Stimulated activated CD4-positive, alpha-beta T cell treated with anti-CD3 and anti-CD28 coated beads, Interleukin-1b, Interleukin-23, amount 100 ng/mL, for 48 hours (primary cell): ENCODE measurements at regions not wholly inside any gene's neighbourhood (a gene's known extent, or its start where the extent isn't known, plus 50 kb on each side); places are given as distances from the start of the nearest gene placed in this dataset.
"Not testable (repeated sequence)": the region's sequence is repeated elsewhere in the genome, so short reads cannot be mapped to it uniquely, and the experiment has no call there.

Experiments used
- DNase-seq: peaks from one replicate; pipeline ENCODE4 v3.0.0-alpha.2; 2020

GRCh38 chr3:27628026-27628750 lies 93.9 kb downstream of the EOMES start:
- no peak for DNase-seq

DNA sequence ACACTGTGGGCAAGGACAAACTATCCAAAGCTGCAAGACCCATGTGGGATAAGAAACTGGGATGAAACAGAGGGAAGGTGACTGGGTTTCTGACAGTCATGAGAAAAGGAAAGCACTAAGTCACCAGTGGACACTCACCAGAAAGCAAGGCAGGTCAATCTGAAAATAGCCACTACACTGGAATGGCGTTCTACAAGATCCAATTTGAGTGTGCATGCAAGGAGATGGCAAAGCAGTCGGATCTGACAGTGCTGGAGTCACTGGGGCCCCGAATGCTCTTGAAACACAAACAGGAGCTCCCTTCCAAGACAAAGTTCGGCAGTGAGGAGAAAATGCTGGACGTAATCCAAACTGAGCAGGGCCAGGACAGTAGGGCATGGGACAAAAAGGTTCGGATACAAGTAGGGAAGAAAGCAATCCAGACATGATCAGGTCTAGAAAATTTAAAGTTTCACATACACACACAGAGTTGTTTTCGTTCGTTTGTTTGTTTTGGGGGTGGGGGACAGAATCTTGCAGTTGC lies 95.5 kb downstream of the EOMES start:
- DNase-seq, result no peak

GRCh38 chr3:27625864-27626263 lies 96.3 kb downstream of the EOMES start:
- no peak for DNase-seq

DNA sequence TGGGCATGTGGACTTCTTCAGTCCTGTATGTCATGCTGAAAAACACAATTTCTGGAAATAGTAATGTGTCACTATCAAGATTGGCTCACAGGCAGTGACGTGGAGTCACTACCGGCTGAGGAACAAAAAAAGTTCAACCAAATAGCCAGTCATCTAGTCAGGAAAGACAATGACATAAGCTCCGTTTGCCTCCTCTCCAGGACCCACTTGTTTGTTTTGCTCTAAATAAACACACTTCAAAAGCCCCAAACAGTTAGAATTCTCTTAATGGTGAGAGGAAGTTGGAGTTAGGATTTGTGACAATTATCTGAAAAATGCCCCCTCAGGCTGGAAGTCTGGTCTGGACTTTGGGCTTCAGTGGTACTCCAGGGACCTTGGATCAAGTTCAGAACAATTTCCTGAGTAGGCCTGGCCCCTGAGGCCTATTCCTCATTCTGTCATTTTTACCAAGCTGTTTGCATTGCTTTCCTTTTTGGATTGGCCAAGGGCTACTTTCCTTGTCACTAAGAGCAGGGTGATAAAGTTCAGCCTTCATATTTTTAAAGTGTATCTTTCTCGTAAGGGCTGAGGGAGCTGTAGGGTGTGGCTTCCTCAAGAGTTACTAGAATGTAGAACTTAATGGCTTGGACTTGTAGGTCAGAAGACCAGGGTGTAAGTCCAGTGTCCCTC lies 98.9 kb downstream of the EOMES start:
- no peak for DNase-seq

DNA sequence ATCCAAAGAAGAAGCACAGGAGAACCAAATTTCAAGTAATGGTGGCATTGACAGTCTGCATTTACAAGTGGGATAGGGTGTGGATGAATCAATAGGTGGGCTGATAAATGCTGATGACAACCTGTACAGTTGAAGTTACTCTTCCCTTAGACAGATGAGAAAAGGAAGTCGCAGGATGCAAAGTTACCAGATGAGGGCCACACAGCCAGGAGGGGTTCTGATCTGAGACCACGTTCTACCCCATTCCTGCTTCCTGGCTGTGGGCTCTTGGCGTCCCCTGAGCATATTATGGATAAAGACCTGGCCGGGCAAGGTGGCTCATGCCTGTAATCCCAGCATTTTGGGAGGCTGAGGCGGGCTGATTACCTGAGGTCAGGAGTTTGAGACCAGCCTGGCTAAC lies 104.6 kb downstream of the EOMES start:
- DNase-seq, result no peak

- no peak for DNase-seq
Measured at GRCh38 chr3:27616031-27616430, 106.1 kb downstream of the EOMES start.

GRCh38 chr3:27615555-27615954 lies 106.6 kb downstream of the EOMES start:
- DNase-seq, result no peak

GRCh38 chr3:27614592-27614991 lies 107.5 kb downstream of the EOMES start:
- DNase-seq, result no peak

DNA sequence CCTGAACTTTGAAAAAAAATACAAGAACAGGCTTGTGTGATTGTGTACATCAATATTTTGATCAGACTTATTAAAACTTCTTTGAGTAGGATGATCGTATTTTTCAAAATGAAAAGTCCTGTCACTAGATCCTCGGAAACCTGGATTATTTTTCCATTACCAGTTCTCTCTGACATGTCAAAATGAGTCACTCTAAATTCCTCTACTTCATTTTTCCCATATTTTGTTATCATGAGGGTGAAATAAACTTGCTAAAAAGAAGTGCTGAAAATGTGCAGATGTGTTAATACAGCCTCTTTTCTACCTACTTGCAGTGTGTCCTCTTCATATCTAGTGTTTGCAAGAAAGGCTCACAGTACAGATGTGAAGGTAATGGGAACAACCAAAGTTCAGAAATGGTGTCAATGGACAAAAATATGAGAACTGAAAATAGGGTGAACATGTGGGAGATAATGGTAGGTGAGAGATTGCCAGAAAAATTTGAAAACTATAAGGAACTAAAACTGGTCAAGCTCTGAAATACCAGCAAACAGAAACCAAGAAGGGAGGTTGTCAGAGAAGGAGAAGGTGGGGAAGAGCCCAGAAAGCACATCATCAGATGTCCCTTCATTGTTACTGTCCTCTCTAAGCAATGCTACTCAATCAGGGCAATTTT lies 108.2 kb downstream of the EOMES start:
- DNase-seq, result no peak

- DNase-seq, result no peak
Measured at GRCh38 chr3:27610800-27611525, 111.2 kb downstream of the EOMES start.

- no peak for DNase-seq
Measured at GRCh38 chr3:27607370-27607769, 114.8 kb downstream of the EOMES start.

DNA sequence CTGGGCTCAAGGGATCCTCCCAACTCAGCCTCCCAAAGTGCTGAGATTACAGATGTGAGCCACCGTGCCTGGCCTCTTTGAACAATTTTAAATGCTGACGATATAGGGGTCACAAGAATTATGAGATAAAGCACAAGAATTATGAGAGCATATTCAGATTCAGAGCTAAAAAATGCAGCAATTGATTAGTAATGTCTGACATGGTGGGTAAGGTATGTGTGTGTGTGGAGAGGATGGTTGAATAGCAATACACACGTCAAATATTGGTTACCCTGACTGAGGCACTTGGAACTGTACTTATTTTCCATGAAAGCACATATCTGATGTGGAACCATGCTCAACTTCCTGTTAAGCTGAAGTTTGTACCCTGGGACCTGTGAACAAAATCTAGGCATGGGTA lies 115.6 kb downstream of the EOMES start:
- no peak for DNase-seq

DNA sequence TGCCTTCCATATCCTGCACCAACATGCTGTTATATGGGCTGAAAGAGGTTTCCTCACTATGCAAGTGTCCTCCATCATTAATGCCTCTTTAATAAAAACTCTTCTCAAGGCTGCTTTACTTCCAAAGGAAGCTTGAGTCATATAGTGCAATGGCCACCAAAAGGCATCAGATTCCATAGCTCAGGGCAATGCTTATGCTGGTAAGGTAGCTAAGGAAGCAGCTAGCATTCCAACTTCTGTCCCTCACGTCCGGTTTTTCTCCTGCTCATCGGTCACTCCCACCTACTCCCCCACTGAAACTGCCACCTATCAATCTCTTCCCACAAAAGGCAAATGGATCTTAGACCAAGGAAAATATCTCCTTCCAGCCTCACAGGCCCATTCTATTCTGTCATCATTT lies 117.1 kb upstream of the SLC4A7 start:
- DNase-seq, result not testable (repeated sequence)

DNA sequence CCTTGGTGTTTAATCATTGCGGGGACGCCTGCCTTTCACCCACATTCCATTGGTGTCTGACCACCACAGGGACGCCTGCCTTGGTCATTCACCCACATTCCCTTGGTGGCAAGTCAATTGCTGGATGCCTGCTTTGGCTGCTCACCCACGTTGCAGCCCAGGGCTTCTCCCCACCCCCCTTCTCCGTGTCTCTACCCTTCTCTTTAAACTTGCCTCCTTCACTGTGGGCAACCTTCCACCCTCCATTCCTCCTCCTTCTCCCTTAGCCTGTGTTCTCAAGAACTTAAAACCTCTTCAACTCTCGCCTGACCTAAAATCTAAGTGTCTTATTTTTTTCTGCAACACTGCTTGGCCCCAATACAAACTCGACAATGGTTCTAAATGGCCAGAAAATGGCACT lies 115.6 kb upstream of the SLC4A7 start:
- not testable (repeated sequence) for DNase-seq

GRCh38 chr3:27596921-27597320 lies 112.7 kb upstream of the SLC4A7 start:
- DNase-seq, result no peak

GRCh38 chr3:27596334-27596841 lies 112.2 kb upstream of the SLC4A7 start:
- DNase-seq, result no peak

- no peak for DNase-seq
Measured at GRCh38 chr3:27594096-27594690, 110.0 kb upstream of the SLC4A7 start.

GRCh38 chr3:27593173-27593572 lies 109.0 kb upstream of the SLC4A7 start:
- DNase-seq, result no peak

DNA sequence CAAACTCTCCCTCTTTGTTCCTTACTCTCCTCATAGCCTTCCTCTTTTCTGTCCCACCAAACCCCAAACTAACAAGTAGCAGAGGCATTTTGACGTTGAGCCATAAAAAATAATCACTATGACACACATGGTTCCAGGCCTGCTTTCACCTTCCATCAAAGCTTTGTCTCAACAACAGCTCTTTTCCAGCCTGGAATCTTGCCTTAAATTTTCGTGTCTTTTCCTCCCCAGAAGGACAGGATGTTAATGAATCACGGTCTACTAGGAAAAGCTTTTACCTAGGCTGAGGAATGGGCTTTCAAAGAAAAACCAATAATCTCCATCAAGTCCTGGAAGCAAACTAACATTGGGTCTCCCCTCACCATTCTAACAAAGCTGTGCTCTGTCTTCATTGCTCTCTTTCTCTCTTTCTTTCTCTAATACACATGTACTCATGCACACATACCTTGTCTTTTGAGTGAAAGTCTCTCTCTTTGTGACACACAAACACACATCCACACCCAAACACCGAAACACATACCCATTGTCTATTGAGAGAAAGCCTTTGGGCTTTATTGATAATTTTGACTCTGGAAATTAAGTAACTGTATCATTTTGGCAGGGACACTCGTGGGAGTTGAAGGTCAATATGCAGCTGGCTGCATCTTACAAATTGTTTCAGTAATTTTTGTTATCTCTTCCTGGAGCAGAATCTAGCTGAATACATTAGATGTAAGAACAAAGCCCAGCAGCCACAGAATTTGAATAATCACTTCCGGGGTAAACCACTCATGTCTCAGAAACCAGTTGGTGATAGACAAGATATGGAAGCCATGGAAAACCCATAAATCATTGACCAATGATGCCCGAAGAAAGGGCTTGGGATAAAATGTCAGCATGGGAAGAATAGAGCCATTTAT lies 107.4 kb upstream of the SLC4A7 start:
- DNase-seq, result no peak

DNA sequence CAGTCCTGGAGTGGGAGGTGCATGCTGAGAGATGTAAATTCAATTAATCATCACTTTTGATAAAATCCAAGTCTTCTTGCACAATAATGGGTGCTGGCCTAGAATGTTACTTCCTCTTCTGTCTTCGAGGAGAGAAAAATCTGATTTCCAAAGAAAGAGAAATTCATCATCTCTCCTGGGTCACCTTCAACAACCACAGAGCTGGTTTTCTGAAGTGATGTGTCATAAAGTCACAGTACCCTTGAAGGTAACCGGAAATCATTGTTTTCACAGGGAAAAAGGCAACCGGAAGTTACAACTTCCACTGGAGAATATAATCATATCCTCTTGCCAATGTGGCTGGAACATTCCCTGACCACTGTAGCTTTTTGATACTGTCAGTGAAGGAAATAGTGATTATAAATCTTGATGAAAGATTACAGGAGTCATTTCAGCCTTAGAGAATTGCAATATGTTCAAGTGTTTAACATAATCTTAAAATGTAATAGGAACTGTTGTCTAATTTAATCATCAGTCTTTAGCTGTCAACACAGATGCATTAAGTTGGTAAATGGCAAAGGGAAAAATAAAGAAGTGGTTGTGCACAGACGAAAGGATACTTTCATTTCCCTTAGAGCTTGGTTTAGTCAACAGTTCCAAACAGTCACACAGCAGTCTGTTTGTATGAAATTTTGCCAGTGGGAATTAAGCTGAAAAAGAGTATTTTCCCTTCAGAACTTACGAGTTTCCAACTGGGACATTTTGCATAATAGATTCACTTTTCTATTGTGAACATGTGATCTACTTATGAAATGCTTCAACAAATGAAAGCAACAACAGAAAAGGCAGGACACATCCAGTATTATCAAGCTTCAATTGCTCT lies 106.5 kb upstream of the SLC4A7 start:
- no peak for DNase-seq

DNA sequence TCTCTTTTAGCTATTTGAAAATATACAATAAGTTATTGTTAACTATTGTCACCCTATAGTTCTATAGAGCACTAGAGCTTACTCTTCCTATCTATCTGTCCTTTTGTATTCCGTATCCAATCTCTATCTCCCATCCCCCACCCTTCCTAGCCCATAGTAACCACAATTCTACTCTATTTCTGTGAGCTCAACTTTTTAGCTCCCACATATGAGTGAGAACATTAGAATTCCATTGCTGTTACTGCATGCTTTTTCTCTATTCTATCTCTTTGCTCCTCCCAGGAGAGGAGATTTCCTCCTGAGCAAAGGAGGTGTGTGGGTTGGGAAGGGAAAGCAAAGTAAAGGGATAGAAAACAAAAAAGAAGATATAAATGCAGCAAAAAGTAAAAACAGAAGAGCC lies 105.6 kb upstream of the SLC4A7 start:
- no peak for DNase-seq
